Stomach (tissue), 8 donors: ENCODE measurements at regions not wholly inside any gene's neighbourhood (a gene's known extent, or its start where the extent isn't known, plus 50 kb on each side); places are given as distances from the start of the nearest gene placed in this dataset.

ENCODE experiments used
- DNase-seq, 2 donors: peaks; one replicate each; pipeline versions ENCODE4 v3.0.0 to v3.0.0-alpha.2; 2013 to 2019
- H3K27ac ChIP-seq, 5 donors: fragments of 200-600 bp in 4 of 5; sonication (generic) in 4 of 5; one replicate each; pipeline ENCODE4 v1.5.1; 2013 to 2019; ENCODE audit warnings: mild to moderate bottlenecking in 1 of 5, moderate library complexity in 1 of 5
- H3K27me3 ChIP-seq, 3 donors: fragments of 200-600 bp; sonication (generic); one replicate each; pipeline ENCODE4 v1.5.1; 2017 to 2019; ENCODE audit warnings: mixed run types in 1 of 3
- H3K36me3 ChIP-seq, 4 donors: fragments of 200-600 bp; sonication (generic); 1 replicate in 3 of 4; 2 replicates in 1 of 4; pipeline ENCODE4 v1.5.1; 2016 to 2019
- H3K4me1 ChIP-seq, 4 donors: fragments of 200-600 bp; sonication (generic); one replicate each; pipeline ENCODE4 v1.5.1; 2016 to 2019
- H3K4me3 ChIP-seq, 4 donors: fragments of 200-600 bp; sonication (generic) in 3 of 4; one replicate each; pipeline ENCODE4 v1.5.1; 2016 to 2019; ENCODE audit warnings: mild to moderate bottlenecking in 1 of 4
- H3K9me3 ChIP-seq, 4 donors: fragments of 200-600 bp; sonication (generic); one replicate each; pipeline ENCODE4 v1.5.1; 2016 to 2019
- EP300 ChIP-seq: sonication (generic); formaldehyde crosslinking; IDR thresholded peaks from one replicate; pipeline ENCODE4 v1.6.1; 2017; ENCODE audit warnings: antibody characterized with exemption
- POLR2A ChIP-seq, 4 donors: fragments of 450-650 bp; IDR thresholded peaks; one replicate each; pipeline ENCODE4 v1.6.1; 2016; ENCODE audit warnings: antibody characterized with exemption in 4 of 4, control low read depth in 2 of 4, mild to moderate bottlenecking in 1 of 4, moderate library complexity in 1 of 4
- POLR2AphosphoS5 ChIP-seq, 3 donors: sonication (generic); formaldehyde crosslinking; IDR thresholded peaks; one replicate each; pipeline ENCODE4 v1.6.1; 2016; ENCODE audit warnings: antibody characterized with exemption in 3 of 3
- WGBS, 5 donors: extraction: QIAGEN DNeasy Blood & Tissue Kit in 3 of 5; methylation state at CpG; one replicate each; pipeline versions ENCODE4 v1.1.5 to v1.1.7; 2013 to 2018; 5-methylcytosine and 5-hydroxymethylcytosine counted together
- intact Hi-C: fragments of 100-400 bp; cut with DNase I; formaldehyde crosslinking; loops from one replicate; pipeline ENCODE4 v1.15.1; 2023; ENCODE audit warnings: low total_unique reads
- TF ChIP-seq, protein P1 (sequence below), 7 experiments: fragments of 450-650 bp in 4 of 7; fragments of 200-600 bp in 3 of 7; sonication (generic) in 3 of 7; IDR thresholded peaks; one replicate each; pipeline ENCODE4 v1.5.1; 2016 to 2019; ENCODE audit warnings: antibody characterized with exemption in 7 of 7, control low read depth in 2 of 7, mild to moderate bottlenecking in 1 of 7
- donor health status: healthy with polysubstance abuse.
- donor health status: Bipolar disorder and iron deficiency.
- donor health status: healthy.

DNA sequence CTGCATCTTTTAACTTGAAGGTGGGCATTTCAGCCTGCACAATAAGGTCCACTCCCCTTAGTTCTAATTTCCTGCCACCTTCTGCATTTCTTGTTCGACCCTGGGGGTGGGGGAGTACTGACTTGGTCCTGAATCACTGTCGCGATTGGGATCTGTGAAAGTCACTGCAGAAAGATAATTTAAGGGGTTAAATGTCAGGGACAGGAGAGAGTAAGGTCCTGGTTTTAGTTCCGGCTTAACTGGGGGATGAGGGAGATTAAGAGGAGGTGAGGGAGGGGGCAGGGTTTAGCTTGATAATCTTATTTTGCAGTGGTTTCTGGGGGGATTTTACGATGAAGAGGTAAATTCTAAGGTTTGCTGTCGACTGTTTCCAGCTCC lies 128.1 kb downstream of the MRPS6 start:
- no peaks in the 10 kb centered on the region for H3K9me3 ChIP-seq
- 5 to 14% (median 9%) methylated on average over 6 of the region's 6 CpGs for WGBS, 5 donors
- intact Hi-C loops, result loop anchor here (5.0 kb wide), 1 partner anchor 279 kb away; no protein-coding TSS in a partner anchor
- TF ChIP-seq POLR2AphosphoS5 (IDR thresholded peaks at IDR 0.05), result no peak
- TF ChIP-seq, protein P1, sequence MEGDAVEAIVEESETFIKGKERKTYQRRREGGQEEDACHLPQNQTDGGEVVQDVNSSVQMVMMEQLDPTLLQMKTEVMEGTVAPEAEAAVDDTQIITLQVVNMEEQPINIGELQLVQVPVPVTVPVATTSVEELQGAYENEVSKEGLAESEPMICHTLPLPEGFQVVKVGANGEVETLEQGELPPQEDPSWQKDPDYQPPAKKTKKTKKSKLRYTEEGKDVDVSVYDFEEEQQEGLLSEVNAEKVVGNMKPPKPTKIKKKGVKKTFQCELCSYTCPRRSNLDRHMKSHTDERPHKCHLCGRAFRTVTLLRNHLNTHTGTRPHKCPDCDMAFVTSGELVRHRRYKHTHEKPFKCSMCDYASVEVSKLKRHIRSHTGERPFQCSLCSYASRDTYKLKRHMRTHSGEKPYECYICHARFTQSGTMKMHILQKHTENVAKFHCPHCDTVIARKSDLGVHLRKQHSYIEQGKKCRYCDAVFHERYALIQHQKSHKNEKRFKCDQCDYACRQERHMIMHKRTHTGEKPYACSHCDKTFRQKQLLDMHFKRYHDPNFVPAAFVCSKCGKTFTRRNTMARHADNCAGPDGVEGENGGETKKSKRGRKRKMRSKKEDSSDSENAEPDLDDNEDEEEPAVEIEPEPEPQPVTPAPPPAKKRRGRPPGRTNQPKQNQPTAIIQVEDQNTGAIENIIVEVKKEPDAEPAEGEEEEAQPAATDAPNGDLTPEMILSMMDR (IDR thresholded peaks at IDR 0.05), result no peak
- TF ChIP-seq EP300, result no peak
- TF ChIP-seq POLR2A (IDR thresholded peaks at IDR 0.05), result no peak
- peaks cover 6 to 78% (median 52%) of the 10 kb centered on the region in 4 donors for H3K4me1 ChIP-seq
- no peak for DNase-seq
- H3K36me3 ChIP-seq, result no peaks in the 10 kb centered on the region
- H3K4me3 ChIP-seq, result peak overlapping the region; percentile 37 to 51 (median 44)
- H3K27me3 ChIP-seq, result no peaks in the 10 kb centered on the region
- H3K27ac ChIP-seq, result peak overlapping the region; percentile 44 to 84 (median 72)

GRCh38 chr21:34202553-34203372 lies 129.4 kb downstream of the MRPS6 start:
- Histone ChIP-seq H3K4me1 (peaks cover 6 to 78% (median 54%) of the 10 kb centered on the region in 4 donors), H3K4me3 (peak overlapping the region; percentile 37 to 51 (median 44)), H3K27ac (peak overlapping the region in 4 of 5 donors; percentile 69 to 84 (median 72)), H3K27me3 (no peaks in the 10 kb centered on the region), H3K36me3 (no peaks in the 10 kb centered on the region), H3K9me3 (no peaks in the 10 kb centered on the region)
- intact Hi-C loops, result loop anchor here (5.0 kb wide), 1 partner anchor 280 kb away; no protein-coding TSS in a partner anchor
- peak in 1 of 2 donors; percentile 62 for DNase-seq
- TF ChIP-seq, protein P1 (IDR thresholded peaks at IDR 0.05), result no peak
- TF ChIP-seq POLR2A (IDR thresholded peaks at IDR 0.05), result no peak
- no peak for TF ChIP-seq EP300
- TF ChIP-seq POLR2AphosphoS5 (IDR thresholded peaks at IDR 0.05), result no peak
- WGBS, 5 donors, result 56 to 67% (median 62%) methylated on average over 25 of the region's 25 CpGs

DNA sequence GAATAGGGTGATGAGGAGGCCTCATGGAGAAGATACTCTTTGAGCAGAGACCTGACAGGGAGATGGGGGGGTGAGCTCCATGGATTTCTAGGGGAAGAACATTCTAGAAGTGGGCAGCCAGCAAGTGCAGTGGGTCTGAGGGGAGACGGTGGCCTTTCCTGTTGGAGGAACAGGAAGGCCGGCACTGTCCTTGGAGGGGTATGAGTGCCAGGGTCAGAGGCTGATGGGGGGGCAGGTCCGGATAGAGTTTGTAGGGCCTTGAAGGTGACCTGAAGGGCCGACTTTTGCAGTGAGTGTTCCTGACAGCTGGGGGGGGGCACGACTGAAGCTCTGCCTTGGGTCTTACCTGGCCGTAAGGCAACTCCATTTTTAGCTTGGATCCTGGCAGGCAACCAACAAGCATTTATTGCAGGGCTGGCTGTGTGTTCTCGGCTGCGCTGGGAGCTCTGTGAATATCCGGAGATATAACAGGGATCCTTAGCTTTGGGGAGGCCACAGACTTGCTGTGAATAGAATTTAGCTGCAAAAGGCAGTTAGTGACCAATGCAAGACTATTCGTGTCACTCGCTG lies 130.6 kb downstream of the MRPS6 start:
- H3K36me3 ChIP-seq, result no peaks in the 10 kb centered on the region
- peaks cover 6 to 72% (median 49%) of the 10 kb centered on the region in 4 donors for H3K4me1 ChIP-seq
- H3K27me3 ChIP-seq, result no peaks in the 10 kb centered on the region
- WGBS, 5 donors, result 78 to 92% (median 85%) methylated on average over 11 of the region's 11 CpGs
- no peaks in the 10 kb centered on the region for H3K9me3 ChIP-seq
- no peak for DNase-seq
- no peak for TF ChIP-seq EP300
- TF ChIP-seq, protein P1 (IDR thresholded peaks at IDR 0.05), result no peak
- no peak for TF ChIP-seq POLR2A (IDR thresholded peaks at IDR 0.05)
- TF ChIP-seq POLR2AphosphoS5 (IDR thresholded peaks at IDR 0.05), result no peak
- peak overlapping the region in 4 of 5 donors; percentile 41 to 84 (median 70) for H3K27ac ChIP-seq
- intact Hi-C loops, result loop anchor here (5.0 kb wide), 1 partner anchor 282 kb away; no protein-coding TSS in a partner anchor
- no peak overlapping the region for H3K4me3 ChIP-seq
